ENCODE measurements at regions not wholly inside any gene's neighbourhood (a gene's known extent, or its start where the extent isn't known, plus 50 kb on each side); places are given as distances from the start of the nearest gene placed in this dataset.

DNA sequence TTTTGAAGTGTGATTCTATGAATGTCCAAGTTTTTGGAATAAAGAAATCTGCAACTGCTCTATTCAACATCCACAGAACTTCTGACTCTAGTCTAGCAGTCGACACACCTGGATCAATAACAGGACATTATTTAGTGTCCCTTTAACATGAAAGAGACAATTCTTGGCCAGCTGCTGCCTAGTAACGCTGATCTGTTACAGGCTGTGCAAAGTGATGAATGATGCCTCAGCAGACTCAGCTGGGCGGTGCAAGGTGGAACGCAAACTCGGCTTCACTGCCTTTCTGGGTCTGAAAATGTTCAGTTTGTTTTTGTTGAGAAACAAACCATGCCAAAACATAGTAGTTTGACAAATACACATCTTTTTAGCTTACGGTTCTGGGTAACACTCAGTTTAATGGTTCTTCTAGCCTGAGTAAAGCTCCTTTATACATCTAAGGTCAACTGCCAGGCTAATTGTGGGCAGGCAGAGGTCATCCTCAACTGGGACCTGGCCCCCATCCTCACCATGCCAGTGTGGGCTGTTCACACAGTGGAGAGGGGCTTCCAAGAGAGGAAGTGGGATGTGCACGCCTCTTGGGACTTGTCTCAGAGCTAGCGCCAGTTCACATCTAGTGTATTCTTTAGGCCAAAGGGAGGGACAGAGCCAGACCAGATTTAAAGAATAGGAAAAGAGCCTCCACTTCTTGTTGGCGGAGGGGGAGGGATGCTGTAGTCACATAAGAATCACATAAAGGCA is 879.7 kb downstream of the QKI start:
- no peak overlapping the region for H3K27ac Mint-ChIP-seq (ENCODE audit: unreplicated experiment)
- no peak for DNase-seq
- no peak overlapping the region for H3K4me3 Mint-ChIP-seq (ENCODE audit: unreplicated experiment)
- no peaks in the 10 kb centered on the region for H3K27me3 Mint-ChIP-seq (ENCODE audit: unreplicated experiment)
- no peaks in the 10 kb centered on the region for H3K9me3 Mint-ChIP-seq (ENCODE audit: unreplicated experiment)
- TF ChIP-seq, protein P1, sequence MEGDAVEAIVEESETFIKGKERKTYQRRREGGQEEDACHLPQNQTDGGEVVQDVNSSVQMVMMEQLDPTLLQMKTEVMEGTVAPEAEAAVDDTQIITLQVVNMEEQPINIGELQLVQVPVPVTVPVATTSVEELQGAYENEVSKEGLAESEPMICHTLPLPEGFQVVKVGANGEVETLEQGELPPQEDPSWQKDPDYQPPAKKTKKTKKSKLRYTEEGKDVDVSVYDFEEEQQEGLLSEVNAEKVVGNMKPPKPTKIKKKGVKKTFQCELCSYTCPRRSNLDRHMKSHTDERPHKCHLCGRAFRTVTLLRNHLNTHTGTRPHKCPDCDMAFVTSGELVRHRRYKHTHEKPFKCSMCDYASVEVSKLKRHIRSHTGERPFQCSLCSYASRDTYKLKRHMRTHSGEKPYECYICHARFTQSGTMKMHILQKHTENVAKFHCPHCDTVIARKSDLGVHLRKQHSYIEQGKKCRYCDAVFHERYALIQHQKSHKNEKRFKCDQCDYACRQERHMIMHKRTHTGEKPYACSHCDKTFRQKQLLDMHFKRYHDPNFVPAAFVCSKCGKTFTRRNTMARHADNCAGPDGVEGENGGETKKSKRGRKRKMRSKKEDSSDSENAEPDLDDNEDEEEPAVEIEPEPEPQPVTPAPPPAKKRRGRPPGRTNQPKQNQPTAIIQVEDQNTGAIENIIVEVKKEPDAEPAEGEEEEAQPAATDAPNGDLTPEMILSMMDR (IDR thresholded peaks at IDR 0.05; ENCODE audit: partially characterized antibody, unreplicated experiment): no peak
- H3K4me1 Mint-ChIP-seq (ENCODE audit: low read depth, unreplicated experiment): no peaks in the 10 kb centered on the region
- H3K36me3 Mint-ChIP-seq (ENCODE audit: unreplicated experiment): no peaks in the 10 kb centered on the region

DNA sequence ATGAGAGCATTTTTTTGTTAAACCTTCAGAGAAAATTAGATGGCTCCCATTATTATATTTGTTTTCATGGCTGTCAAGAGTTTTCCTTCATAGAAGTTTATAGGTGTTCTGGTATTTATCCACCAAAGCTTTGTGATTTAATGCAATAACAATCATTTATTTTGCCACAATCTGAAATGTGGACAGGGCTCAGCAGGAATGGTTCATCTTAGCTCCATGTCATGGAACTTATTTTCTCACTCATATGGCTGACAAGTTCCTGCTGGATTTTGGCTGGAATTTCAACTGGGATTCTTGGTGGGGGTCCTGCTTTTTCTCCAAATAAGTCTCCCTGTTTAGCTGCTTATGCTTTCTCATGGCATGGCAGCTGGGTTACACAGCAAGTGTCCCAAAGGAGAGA is 876.7 kb downstream of the QKI start:
- Mint-ChIP-seq H3K4me3 (ENCODE audit: unreplicated experiment) (no peak overlapping the region), H3K4me1 (ENCODE audit: low read depth, unreplicated experiment) (no peaks in the 10 kb centered on the region), H3K9me3 (ENCODE audit: unreplicated experiment) (no peaks in the 10 kb centered on the region), H3K27me3 (ENCODE audit: unreplicated experiment) (no peaks in the 10 kb centered on the region), H3K27ac (ENCODE audit: unreplicated experiment) (no peak overlapping the region), H3K36me3 (ENCODE audit: unreplicated experiment) (no peaks in the 10 kb centered on the region)
- TF ChIP-seq, protein P1 (IDR thresholded peaks at IDR 0.05; ENCODE audit: partially characterized antibody, unreplicated experiment): no peak
- no peak for DNase-seq

DNA sequence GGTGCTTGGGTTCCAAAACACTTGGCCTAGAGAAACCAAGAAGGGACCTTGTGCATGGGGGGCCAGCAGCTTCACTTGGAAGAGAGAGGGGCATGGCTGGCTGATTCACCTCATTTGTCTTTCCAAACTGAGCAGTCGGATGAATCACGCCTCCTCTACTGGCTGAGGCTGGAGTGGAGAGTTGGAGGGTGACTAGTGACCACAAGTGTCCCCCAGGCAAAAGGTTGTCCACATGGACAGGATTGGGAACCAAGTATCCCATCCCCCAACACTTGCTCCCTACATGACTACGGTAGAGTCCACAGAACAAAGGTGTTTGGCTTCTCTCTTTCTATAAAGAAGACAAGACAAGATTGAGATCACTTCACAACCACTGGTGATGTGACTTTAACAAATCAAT is 875.6 kb downstream of the QKI start:
- H3K9me3 Mint-ChIP-seq (ENCODE audit: unreplicated experiment): no peaks in the 10 kb centered on the region
- H3K27ac Mint-ChIP-seq (ENCODE audit: unreplicated experiment): no peak overlapping the region
- H3K27me3 Mint-ChIP-seq (ENCODE audit: unreplicated experiment): no peaks in the 10 kb centered on the region
- no peaks in the 10 kb centered on the region for H3K4me1 Mint-ChIP-seq (ENCODE audit: low read depth, unreplicated experiment)
- no peak overlapping the region for H3K4me3 Mint-ChIP-seq (ENCODE audit: unreplicated experiment)
- no peak for DNase-seq
- H3K36me3 Mint-ChIP-seq (ENCODE audit: unreplicated experiment): no peaks in the 10 kb centered on the region
- TF ChIP-seq, protein P1 (IDR thresholded peaks at IDR 0.05; ENCODE audit: partially characterized antibody, unreplicated experiment): no peak

DNA sequence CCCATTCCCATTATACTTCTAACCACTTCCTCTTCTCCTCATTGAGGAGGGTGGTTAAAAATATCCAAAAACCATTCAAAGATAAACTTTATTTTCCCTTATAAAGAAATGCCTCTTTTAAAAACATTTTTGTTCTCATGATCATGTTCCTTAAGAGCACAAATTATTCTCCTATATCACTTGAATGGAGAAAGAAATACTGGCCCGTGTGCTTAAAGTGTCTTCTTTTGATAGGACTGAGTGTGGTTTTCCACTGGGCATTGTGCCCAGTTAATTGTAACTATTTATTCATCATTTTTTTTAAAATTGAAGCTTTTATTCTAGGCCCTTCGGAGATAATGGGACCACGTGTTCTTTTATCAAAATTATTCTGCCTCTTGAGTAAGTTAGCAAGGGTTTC is 871.5 kb downstream of the QKI start:
- Mint-ChIP-seq H3K27ac (ENCODE audit: unreplicated experiment) (no peak overlapping the region), H3K4me3 (ENCODE audit: unreplicated experiment) (no peak overlapping the region), H3K9me3 (ENCODE audit: unreplicated experiment) (no peaks in the 10 kb centered on the region), H3K36me3 (ENCODE audit: unreplicated experiment) (no peaks in the 10 kb centered on the region), H3K27me3 (ENCODE audit: unreplicated experiment) (no peaks in the 10 kb centered on the region), H3K4me1 (ENCODE audit: low read depth, unreplicated experiment) (no peaks in the 10 kb centered on the region)
- TF ChIP-seq, protein P1 (IDR thresholded peaks at IDR 0.05; ENCODE audit: partially characterized antibody, unreplicated experiment): no peak
- no peak for DNase-seq

DNA sequence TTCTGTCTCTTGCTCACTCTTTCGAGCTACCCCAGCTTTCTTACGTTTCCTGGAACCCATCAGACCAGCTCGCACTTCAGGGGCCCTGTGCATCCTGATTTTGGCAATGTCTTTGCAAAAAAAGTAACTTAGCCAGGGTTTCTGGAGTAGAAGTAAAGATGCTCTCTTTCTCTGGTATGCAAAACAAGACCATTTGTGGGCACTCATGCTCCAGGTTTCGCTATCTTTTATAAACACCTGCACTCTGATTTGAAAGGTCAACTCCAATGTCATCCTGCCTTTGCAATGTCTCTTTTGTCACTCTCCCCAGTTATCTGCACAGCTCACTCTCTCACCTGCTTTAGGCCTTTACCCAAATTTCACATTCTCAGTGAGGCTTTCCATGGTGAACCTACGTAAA is 869.1 kb downstream of the QKI start:
- H3K27ac Mint-ChIP-seq (ENCODE audit: unreplicated experiment): no peak overlapping the region
- DNase-seq: no peak
- no peaks in the 10 kb centered on the region for H3K27me3 Mint-ChIP-seq (ENCODE audit: unreplicated experiment)
- H3K36me3 Mint-ChIP-seq (ENCODE audit: unreplicated experiment): peaks cover 3% of the 10 kb centered on the region
- H3K4me3 Mint-ChIP-seq (ENCODE audit: unreplicated experiment): no peak overlapping the region
- no peaks in the 10 kb centered on the region for H3K9me3 Mint-ChIP-seq (ENCODE audit: unreplicated experiment)
- no peaks in the 10 kb centered on the region for H3K4me1 Mint-ChIP-seq (ENCODE audit: low read depth, unreplicated experiment)
- TF ChIP-seq, protein P1 (IDR thresholded peaks at IDR 0.05; ENCODE audit: partially characterized antibody, unreplicated experiment): no peak
